ENCODE measurements at regions not wholly inside any gene's neighbourhood (a gene's known extent, or its start where the extent isn't known, plus 50 kb on each side); places are given as distances from the start of the nearest gene placed in this dataset.

DNA sequence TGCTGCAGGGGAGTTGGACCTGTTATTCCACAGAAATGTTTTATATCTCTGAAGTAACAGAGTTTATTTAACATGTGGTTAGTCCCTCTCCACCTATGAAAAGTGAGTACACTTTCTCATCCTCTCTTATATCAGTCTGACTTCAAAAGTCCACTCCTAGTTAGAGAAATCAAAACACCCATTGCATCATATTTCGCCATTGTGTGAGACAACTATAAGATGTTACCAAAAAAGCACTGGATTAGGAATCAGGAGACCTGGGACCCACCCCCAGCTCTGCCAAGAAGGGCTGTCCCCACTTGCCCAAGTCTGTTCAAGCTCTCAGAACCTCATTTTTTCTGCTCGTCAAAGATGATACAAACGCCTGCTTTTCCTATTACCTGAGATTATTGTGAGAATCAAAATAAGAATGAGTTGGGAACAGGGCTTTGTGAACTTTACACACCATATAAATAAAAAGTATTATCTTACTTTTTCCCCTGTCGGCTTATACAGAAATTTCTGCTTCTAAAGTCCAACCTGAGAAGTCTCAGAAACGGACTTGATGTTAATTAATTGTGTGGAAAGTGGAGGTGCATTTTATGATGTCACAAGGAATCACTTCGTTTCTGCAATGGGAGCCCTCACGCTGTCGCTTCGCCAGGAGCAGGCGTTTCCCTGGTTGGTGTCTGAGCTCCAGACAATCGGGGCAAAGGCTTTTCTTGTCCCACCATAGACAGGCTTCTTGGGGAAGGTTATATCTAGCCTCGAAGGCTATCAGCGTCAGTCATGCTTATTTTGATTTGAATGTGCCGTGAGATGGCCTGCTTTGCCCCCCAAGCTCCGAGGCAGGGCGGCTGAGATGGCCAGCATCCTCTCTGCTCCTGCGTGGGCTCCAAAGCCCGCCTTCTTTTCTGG, 89.6 kb upstream of the ZNF516 start:
- ATAC-seq (no peak), DNase-seq (no peak)
- TF ChIP-seq, protein P1, sequence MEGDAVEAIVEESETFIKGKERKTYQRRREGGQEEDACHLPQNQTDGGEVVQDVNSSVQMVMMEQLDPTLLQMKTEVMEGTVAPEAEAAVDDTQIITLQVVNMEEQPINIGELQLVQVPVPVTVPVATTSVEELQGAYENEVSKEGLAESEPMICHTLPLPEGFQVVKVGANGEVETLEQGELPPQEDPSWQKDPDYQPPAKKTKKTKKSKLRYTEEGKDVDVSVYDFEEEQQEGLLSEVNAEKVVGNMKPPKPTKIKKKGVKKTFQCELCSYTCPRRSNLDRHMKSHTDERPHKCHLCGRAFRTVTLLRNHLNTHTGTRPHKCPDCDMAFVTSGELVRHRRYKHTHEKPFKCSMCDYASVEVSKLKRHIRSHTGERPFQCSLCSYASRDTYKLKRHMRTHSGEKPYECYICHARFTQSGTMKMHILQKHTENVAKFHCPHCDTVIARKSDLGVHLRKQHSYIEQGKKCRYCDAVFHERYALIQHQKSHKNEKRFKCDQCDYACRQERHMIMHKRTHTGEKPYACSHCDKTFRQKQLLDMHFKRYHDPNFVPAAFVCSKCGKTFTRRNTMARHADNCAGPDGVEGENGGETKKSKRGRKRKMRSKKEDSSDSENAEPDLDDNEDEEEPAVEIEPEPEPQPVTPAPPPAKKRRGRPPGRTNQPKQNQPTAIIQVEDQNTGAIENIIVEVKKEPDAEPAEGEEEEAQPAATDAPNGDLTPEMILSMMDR (IDR thresholded peaks at IDR 0.05) = no peak
- Histone ChIP-seq H3K9me3 (no peaks in the 10 kb centered on the region), H3K27me3 (ENCODE audit: low read depth) (no peaks in the 10 kb centered on the region), H3K4me1 (peaks cover 8% of the 10 kb centered on the region), H3K27ac (no peak overlapping the region), H3K36me3 (no peaks in the 10 kb centered on the region), H3K4me3 (no peak overlapping the region)
- intact Hi-C loops (cut with DNase I) = no loop called here

DNA sequence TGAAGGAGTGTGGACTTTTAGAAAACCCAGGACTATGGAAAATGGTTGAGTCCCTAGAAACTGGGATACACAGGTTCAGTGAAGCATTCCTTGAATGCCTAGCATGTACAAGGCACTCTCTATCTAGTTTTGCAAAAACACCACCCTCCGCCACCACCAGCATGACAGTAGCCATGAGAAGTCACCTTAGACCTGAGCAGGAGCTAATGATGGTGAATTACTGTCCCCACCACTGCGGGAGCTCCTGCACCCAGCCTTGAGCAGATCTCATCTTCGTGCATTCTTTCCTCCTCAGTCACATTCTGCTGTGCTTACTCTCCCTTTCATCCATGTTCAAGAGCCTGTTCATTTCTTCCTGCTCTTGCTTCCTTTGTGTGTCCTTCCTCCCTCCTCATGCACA, 86.2 kb upstream of the ZNF516 start:
- DNase-seq = no peak
- intact Hi-C loops (cut with DNase I) = no loop called here
- no peaks in the 10 kb centered on the region for H3K4me1 ChIP-seq
- no peak overlapping the region for H3K27ac ChIP-seq
- no peak overlapping the region for H3K4me3 ChIP-seq
- H3K36me3 ChIP-seq = no peaks in the 10 kb centered on the region
- ATAC-seq = no peak
- peaks cover 8% of the 10 kb centered on the region for H3K27me3 ChIP-seq (ENCODE audit: low read depth)
- H3K9me3 ChIP-seq = no peaks in the 10 kb centered on the region
- TF ChIP-seq, protein P1 (IDR thresholded peaks at IDR 0.05) = no peak

DNA sequence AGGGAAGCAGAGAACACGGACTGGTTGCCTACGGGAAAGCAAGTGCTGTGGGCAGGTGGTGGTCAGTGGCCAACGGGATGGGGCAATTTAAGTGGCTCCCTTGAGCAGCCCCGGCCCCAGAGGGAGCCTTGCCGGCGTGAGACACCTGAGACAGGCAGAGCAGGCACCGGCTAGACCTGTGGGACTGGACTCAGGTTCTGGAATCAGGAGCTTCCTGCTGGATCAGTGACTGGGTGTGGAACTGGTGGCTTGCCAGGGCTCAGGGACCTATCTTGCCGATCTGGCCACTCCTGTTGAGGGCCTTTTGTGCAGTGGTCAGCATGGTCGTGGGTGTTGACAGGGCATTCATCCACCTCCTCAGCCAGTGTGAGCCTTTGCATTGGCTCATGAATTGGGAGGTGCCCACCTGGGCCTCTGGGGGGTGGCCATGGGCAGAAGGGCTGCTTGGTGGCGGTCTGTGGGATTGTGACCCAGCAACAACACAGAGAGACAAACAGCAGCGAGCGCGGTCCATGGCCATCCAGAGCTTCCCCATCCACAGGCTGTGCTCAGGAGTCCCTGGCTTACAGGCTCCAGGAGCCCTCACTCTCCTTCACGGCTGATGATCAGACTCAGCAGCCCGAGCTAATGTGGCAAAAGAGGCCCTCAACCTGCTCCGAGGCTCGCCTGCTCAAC, 85.4 kb upstream of the ZNF516 start:
- DNase-seq = no peak

DNA sequence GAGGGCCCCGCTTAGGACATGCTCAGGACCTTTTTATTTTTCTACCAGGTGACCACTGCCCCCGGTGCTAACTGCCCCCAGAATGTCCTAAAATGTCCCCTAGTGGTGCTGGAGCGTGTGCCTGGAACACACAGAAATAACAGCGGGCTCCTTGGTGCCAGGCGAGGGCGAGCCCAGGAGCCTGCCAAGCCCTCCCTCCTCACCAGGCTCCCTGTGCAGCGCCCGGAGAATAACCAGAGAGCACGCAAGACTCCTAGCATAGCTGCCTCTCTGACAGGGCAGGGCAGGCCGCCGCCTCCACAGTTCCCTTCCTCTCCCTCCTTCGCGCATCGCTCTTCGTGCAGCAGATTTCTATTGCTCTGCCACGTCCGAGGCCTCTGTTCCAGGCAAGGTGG, 84.3 kb upstream of the ZNF516 start:
- Histone ChIP-seq H3K9me3 (no peaks in the 10 kb centered on the region), H3K4me3 (no peak overlapping the region), H3K27me3 (ENCODE audit: low read depth) (peaks cover 8% of the 10 kb centered on the region), H3K27ac (no peak overlapping the region), H3K4me1 (no peaks in the 10 kb centered on the region), H3K36me3 (no peaks in the 10 kb centered on the region)
- ATAC-seq (no peak), DNase-seq (no peak)
- intact Hi-C loops (cut with DNase I) = no loop called here
- TF ChIP-seq, protein P1 (IDR thresholded peaks at IDR 0.05) = no peak

More for the DNA sequence above, 85.4 kb upstream of the ZNF516 start:
- intact Hi-C loops (cut with DNase I) = no loop called here
- Histone ChIP-seq H3K27me3 (ENCODE audit: low read depth) (peaks cover 8% of the 10 kb centered on the region), H3K27ac (no peak overlapping the region), H3K4me1 (no peaks in the 10 kb centered on the region), H3K4me3 (no peak overlapping the region), H3K36me3 (no peaks in the 10 kb centered on the region), H3K9me3 (no peaks in the 10 kb centered on the region)
- TF ChIP-seq, protein P1 (IDR thresholded peaks at IDR 0.05) = no peak
- ATAC-seq = no peak

DNA sequence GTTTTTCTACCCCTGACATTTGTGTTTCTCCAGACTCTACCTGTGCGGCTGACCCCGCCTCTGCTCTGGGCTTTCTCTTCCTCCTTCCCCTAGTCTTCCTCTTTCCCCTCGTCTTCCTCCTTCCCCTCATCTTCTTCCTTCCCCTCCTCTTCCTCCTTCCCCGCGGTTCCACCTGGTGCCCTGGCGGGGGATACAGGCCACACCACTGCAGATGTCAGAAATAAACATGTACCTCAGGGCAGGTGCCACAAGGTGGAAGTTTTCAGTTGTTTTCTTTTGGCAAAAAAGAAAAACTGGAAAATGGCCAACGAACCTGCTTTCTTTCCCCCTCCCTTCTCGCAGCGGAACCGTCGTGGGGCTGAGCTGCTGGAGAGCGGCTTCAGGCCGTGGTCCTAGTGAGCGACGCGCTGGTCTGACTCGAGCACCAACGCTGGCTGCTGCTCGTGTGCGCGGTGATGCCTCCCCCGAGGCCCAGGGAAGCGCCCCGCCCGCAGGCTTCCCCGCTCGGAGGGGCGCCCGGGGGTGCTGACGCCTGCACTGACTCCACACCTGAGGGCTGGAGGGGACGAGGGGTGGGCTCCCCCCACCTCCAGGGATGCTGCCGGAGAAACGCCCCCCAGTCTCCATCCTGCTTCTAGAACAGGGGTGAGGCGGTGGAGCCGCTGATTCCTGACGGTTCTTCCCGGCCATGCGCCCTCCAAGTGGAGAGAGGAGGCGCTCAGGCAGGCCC, 83.7 kb upstream of the ZNF516 start:
- Histone ChIP-seq H3K27me3 (ENCODE audit: low read depth) (peaks cover 8% of the 10 kb centered on the region), H3K4me3 (no peak overlapping the region), H3K4me1 (no peaks in the 10 kb centered on the region), H3K36me3 (no peaks in the 10 kb centered on the region), H3K27ac (no peak overlapping the region), H3K9me3 (no peaks in the 10 kb centered on the region)
- intact Hi-C loops (cut with DNase I) = no loop called here
- DNase-seq (no peak), ATAC-seq (no peak)
- TF ChIP-seq, protein P1 (IDR thresholded peaks at IDR 0.05) = no peak
